Right atrium auricular region (tissue), 2 donors: ENCODE measurements at regions not wholly inside any gene's neighbourhood (a gene's known extent, or its start where the extent isn't known, plus 50 kb on each side); places are given as distances from the start of the nearest gene placed in this dataset.

ENCODE experiments used
- DNase-seq: peaks from one replicate; pipeline ENCODE4 v3.0.0-alpha.2; 2019; ENCODE audit warnings: low spot score
- H3K27ac ChIP-seq, 2 donors: fragments of 200-600 bp; sonication (generic); 1 replicate in 1 of 2; 2 replicates in 1 of 2; pipeline ENCODE4 v1.5.1; 2016 to 2019
- H3K27me3 ChIP-seq, 2 donors: fragments of 200-600 bp; sonication (generic); one replicate each; pipeline versions ENCODE4 v1.5.1 to v1.6.0; 2017 to 2019
- H3K36me3 ChIP-seq: fragments of 200-600 bp; sonication (generic); one replicate; pipeline ENCODE4 v1.5.1; 2016
- H3K4me1 ChIP-seq, 2 donors: fragments of 200-600 bp; sonication (generic); one replicate each; pipeline versions ENCODE4 v1.5.1 to v1.6.0; 2017 to 2019
- H3K4me3 ChIP-seq, 2 donors: fragments of 200-600 bp; sonication (generic); 1 replicate in 1 of 2; 2 replicates in 1 of 2; pipeline ENCODE4 v1.5.1; 2017 to 2019; ENCODE audit warnings: mild to moderate bottlenecking in 1 of 2, moderate library complexity in 1 of 2
- H3K9me3 ChIP-seq, 2 donors: fragments of 200-600 bp; sonication (generic); one replicate each; pipeline ENCODE4 v1.5.1; 2019
- TF ChIP-seq, protein P1 (sequence below), 2 donors: fragments of 200-600 bp; sonication (generic); IDR thresholded peaks; one replicate each; pipeline ENCODE4 v1.5.1; 2019; ENCODE audit warnings: antibody characterized with exemption in 2 of 2

DNA sequence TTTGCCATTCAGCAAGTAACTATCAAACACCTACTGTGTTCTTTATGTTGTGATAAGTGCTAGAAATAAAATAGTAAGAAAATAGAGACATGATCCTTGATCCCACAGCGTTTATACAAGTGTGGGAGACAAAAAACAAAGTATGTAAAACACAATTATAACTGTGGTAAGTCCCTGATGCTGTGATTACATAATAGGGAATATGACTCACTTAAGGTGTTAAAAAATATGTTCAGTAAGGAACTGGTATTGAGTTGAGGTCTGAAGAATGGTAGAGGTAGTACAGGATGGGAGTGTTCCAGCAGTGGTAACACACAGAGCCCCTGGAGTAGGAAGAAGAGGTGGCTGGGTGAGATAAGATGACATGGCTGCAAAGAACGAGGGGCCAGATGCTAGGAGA is 132.1 kb upstream of the TMC3 start:
- no peaks in the 10 kb centered on the region for H3K4me1 ChIP-seq
- H3K27me3 ChIP-seq: no peaks in the 10 kb centered on the region
- no peak for DNase-seq
- H3K27ac ChIP-seq: no peak overlapping the region
- TF ChIP-seq, protein P1, sequence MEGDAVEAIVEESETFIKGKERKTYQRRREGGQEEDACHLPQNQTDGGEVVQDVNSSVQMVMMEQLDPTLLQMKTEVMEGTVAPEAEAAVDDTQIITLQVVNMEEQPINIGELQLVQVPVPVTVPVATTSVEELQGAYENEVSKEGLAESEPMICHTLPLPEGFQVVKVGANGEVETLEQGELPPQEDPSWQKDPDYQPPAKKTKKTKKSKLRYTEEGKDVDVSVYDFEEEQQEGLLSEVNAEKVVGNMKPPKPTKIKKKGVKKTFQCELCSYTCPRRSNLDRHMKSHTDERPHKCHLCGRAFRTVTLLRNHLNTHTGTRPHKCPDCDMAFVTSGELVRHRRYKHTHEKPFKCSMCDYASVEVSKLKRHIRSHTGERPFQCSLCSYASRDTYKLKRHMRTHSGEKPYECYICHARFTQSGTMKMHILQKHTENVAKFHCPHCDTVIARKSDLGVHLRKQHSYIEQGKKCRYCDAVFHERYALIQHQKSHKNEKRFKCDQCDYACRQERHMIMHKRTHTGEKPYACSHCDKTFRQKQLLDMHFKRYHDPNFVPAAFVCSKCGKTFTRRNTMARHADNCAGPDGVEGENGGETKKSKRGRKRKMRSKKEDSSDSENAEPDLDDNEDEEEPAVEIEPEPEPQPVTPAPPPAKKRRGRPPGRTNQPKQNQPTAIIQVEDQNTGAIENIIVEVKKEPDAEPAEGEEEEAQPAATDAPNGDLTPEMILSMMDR (IDR thresholded peaks at IDR 0.05): no peak
- no peaks in the 10 kb centered on the region for H3K9me3 ChIP-seq
- H3K4me3 ChIP-seq: no peak overlapping the region
- no peaks in the 10 kb centered on the region for H3K36me3 ChIP-seq

DNA sequence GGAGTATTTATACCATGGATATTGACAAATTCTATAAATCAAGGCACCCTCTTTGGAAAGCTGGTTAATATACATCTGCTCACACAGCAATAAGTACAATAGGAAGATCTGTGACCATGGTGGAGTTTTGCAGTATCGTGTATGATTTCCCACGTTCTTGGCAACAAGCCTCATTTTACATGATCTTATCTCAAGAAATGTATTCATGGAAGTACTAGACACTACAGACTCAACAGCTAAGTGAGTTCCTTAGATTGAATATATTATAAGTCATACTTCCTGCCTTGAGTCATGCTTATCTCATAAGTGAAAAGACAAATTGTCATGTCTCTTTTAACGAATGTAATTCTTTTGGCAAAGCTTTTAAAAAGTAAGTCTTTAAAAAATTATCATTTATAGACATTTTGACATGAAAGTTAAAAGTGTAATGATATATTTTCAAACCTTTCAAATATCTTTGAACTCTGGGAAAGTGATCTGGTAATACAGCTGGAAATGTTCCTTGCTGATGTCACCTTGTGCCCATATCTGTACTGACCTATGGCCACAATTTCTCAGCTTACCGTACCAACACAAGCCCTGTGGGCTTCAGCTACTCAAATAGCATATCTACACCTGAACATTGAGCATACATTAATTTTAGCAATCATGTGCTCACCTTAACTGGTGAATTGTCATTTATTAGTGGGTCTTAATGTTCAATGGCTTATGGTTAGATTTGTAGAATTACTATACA is 130.3 kb upstream of the TMC3 start:
- TF ChIP-seq, protein P1 (IDR thresholded peaks at IDR 0.05): no peak
- Histone ChIP-seq H3K36me3 (no peaks in the 10 kb centered on the region), H3K9me3 (no peaks in the 10 kb centered on the region), H3K4me3 (no peak overlapping the region), H3K27ac (no peak overlapping the region), H3K27me3 (no peaks in the 10 kb centered on the region), H3K4me1 (no peaks in the 10 kb centered on the region)
- no peak for DNase-seq

- Histone ChIP-seq H3K4me3 (no peak overlapping the region), H3K9me3 (no peaks in the 10 kb centered on the region), H3K27ac (no peak overlapping the region), H3K4me1 (no peaks in the 10 kb centered on the region), H3K27me3 (no peaks in the 10 kb centered on the region), H3K36me3 (no peaks in the 10 kb centered on the region)
- TF ChIP-seq, protein P1 (IDR thresholded peaks at IDR 0.05): no peak
- DNase-seq: no peak
Observed at GRCh38 chr15:81502439-81502838, 128.4 kb upstream of the TMC3 start.

DNA sequence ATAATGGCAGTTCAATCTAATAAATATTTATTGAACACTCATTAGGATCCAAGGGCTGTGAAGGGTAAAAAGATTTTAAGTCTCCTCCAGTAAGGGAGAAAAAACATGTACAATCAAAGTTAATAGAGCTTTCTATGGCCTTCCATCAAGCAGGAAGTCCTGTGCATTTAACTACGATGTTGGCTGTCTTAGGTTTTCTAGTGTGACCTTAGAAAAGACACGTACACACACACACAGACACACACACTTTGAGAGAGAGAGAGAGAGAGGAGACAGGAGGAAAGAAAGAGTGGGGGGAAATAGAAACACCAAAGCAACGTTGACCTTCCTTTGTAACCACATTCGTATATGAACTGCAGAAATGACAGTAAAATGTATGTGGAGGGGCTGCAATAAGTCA is 126.1 kb upstream of the TMC3 start:
- TF ChIP-seq, protein P1 (IDR thresholded peaks at IDR 0.05): no peak
- H3K4me3 ChIP-seq: no peak overlapping the region
- H3K27ac ChIP-seq: no peak overlapping the region
- no peaks in the 10 kb centered on the region for H3K9me3 ChIP-seq
- no peak for DNase-seq
- H3K4me1 ChIP-seq: no peaks in the 10 kb centered on the region
- no peaks in the 10 kb centered on the region for H3K27me3 ChIP-seq
- no peaks in the 10 kb centered on the region for H3K36me3 ChIP-seq

GRCh38 chr15:81498294-81498693 is 124.3 kb upstream of the TMC3 start:
- no peaks in the 10 kb centered on the region for H3K36me3 ChIP-seq
- no peak overlapping the region for H3K4me3 ChIP-seq
- TF ChIP-seq, protein P1 (IDR thresholded peaks at IDR 0.05): no peak
- no peaks in the 10 kb centered on the region for H3K4me1 ChIP-seq
- DNase-seq: no peak
- H3K9me3 ChIP-seq: no peaks in the 10 kb centered on the region
- H3K27ac ChIP-seq: no peak overlapping the region
- H3K27me3 ChIP-seq: no peaks in the 10 kb centered on the region

- H3K36me3 ChIP-seq: no peaks in the 10 kb centered on the region
- TF ChIP-seq, protein P1 (IDR thresholded peaks at IDR 0.05): no peak
- no peak overlapping the region for H3K27ac ChIP-seq
- no peak for DNase-seq
- no peaks in the 10 kb centered on the region for H3K27me3 ChIP-seq
- no peaks in the 10 kb centered on the region for H3K9me3 ChIP-seq
- no peak overlapping the region for H3K4me3 ChIP-seq
- H3K4me1 ChIP-seq: peaks cover 0 to 6% of the 10 kb centered on the region in 2 donors
Observed at GRCh38 chr15:81497238-81497637, 123.2 kb upstream of the TMC3 start.
